Erythroblast (primary cell): ENCODE measurements at regions not wholly inside any gene's neighbourhood (a gene's known extent, or its start where the extent isn't known, plus 50 kb on each side); places are given as distances from the start of the nearest gene placed in this dataset.

Experiments
- GATA1 ChIP-seq: IDR thresholded peaks from 2 replicates; pipeline ENCODE4 v1.6.1; 2011; ENCODE audit warnings: low read depth, mild to moderate bottlenecking, control low read depth, low read length, moderate library complexity
- POLR2A ChIP-seq: IDR thresholded peaks from 2 replicates; pipeline ENCODE4 v1.6.1; 2011; ENCODE audit warnings: mild to moderate bottlenecking, low read length

GRCh38 chr4:188737251-188738002 is 598.2 kb downstream of the TRIML1 start:
- TF ChIP-seq POLR2A (no peak), GATA1 (no peak)
